KMS-11 (cell line): ENCODE measurements at regions not wholly inside any gene's neighbourhood (a gene's known extent, or its start where the extent isn't known, plus 50 kb on each side); places are given as distances from the start of the nearest gene placed in this dataset.

ENCODE experiments used
- H2AFZ ChIP-seq: fragments of 200-600 bp; sonication (generic); 2 replicates; pipeline ENCODE4 v1.6.1; 2016; ENCODE audit warnings: antibody characterized with exemption, mixed run types, low read depth
- H3K27ac ChIP-seq: fragments of 200-600 bp; sonication (generic); 2 replicates; pipeline ENCODE4 v1.6.1; 2016; ENCODE audit warnings: mild to moderate bottlenecking, mixed run types
- H3K27me3 ChIP-seq: fragments of 200-600 bp; sonication (generic); 2 replicates; pipeline ENCODE4 v1.6.1; 2017; ENCODE audit warnings: mild to moderate bottlenecking, low read depth, mixed run types, moderate library complexity; ENCODE audit not compliant: insufficient read depth
- H3K36me3 ChIP-seq: fragments of 200-600 bp; sonication (generic); 2 replicates; pipeline ENCODE4 v1.6.1; 2017; ENCODE audit warnings: mild to moderate bottlenecking, mixed run types; ENCODE audit not compliant: insufficient read depth
- H3K4me1 ChIP-seq: fragments of 200-600 bp; sonication (generic); 2 replicates; pipeline ENCODE4 v1.6.1; 2016; ENCODE audit warnings: mild to moderate bottlenecking, low read depth, mixed run types; ENCODE audit not compliant: poor library complexity, severe bottlenecking
- H3K4me2 ChIP-seq: fragments of 200-600 bp; sonication (generic); 2 replicates; pipeline ENCODE4 v1.7.0; 2016; ENCODE audit warnings: mild to moderate bottlenecking, mixed run types
- H3K4me3 ChIP-seq: fragments of 200-600 bp; sonication (generic); IDR thresholded peaks from 2 replicates; pipeline ENCODE4 v1.6.1; 2017; ENCODE audit warnings: low read depth, low read length, mixed read lengths; ENCODE audit not compliant: insufficient read depth
- H3K79me2 ChIP-seq: fragments of 200-600 bp; sonication (generic); 2 replicates; pipeline ENCODE4 v1.6.1; 2016; ENCODE audit warnings: low read depth, mixed run types; ENCODE audit not compliant: insufficient read depth
- H3K9ac ChIP-seq: fragments of 200-600 bp; sonication (generic); 2 replicates; pipeline ENCODE4 v1.6.1; 2016; ENCODE audit warnings: mild to moderate bottlenecking, mixed run types
- H4K20me1 ChIP-seq: fragments of 200-600 bp; sonication (generic); 2 replicates; pipeline ENCODE4 v1.6.1; 2016; ENCODE audit warnings: mild to moderate bottlenecking, mixed run types; ENCODE audit not compliant: insufficient read depth
- CTCF ChIP-seq: fragments of 200-600 bp; sonication (generic); conservative IDR thresholded peaks from 2 replicates; pipeline ENCODE4 v1.6.1; 2017; ENCODE audit warnings: low read depth, mild to moderate bottlenecking, antibody characterized with exemption, low read length, moderate library complexity, mixed read lengths

DNA sequence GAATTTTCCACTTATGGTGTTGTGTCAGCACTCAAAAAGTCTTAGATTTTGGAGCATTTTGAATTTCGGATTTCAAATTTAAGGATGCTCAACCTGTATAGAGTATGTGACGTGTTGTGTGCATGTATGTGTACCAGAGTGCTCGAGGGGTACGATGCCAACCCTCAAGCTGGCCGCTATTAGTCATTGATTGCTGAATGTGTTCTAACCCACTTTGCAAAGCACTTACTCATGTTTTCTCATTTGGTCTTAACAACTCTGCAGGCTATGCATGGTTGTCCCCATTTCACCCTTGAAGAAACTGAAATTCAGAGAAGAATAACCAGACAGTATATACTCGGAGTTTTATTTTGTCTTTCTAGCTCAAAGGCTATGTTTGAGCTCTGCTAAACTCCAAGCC is 196.4 kb upstream of the TENM4 start:
- H3K27me3 ChIP-seq = no peaks in the 10 kb centered on the region
- no peaks in the 10 kb centered on the region for H3K79me2 ChIP-seq
- H3K27ac ChIP-seq = no peak overlapping the region
- TF ChIP-seq CTCF = no peak
- no peak overlapping the region for H2AFZ ChIP-seq
- H3K36me3 ChIP-seq = no peaks in the 10 kb centered on the region
- H4K20me1 ChIP-seq = no peaks in the 10 kb centered on the region
- H3K4me1 ChIP-seq = no peaks in the 10 kb centered on the region
- no peak overlapping the region for H3K4me2 ChIP-seq
- no peak overlapping the region for H3K4me3 ChIP-seq
- no peak overlapping the region for H3K9ac ChIP-seq

GRCh38 chr11:79634905-79635304 is 194.1 kb upstream of the TENM4 start:
- Histone ChIP-seq H2AFZ (no peak overlapping the region), H3K27me3 (no peaks in the 10 kb centered on the region), H3K36me3 (no peaks in the 10 kb centered on the region), H3K9ac (no peak overlapping the region), H4K20me1 (no peaks in the 10 kb centered on the region), H3K4me3 (no peak overlapping the region), H3K27ac (no peak overlapping the region), H3K4me1 (no peaks in the 10 kb centered on the region), H3K4me2 (no peak overlapping the region), H3K79me2 (no peaks in the 10 kb centered on the region)
- TF ChIP-seq CTCF = no peak

DNA sequence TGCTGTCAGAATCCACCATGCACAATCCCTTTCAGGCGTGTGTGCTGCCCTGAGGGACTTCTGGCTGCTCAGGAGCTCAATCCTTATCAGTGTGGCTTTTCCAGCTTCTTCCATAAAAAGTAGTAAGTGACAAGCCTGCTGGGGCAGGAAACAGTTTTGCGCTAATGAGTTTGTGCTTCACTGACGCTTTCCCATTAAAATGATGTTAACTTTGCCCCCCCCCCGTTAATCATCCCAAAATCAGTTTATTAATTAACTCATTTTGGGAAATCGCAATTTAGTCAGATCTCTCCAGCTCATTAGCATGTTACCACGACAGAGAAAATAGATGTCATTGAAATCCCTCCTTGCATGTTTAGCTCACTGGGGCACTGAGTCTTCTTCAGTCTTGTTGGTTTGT is 186.5 kb upstream of the TENM4 start:
- no peak overlapping the region for H3K4me2 ChIP-seq
- no peak overlapping the region for H3K4me3 ChIP-seq
- no peak overlapping the region for H2AFZ ChIP-seq
- no peaks in the 10 kb centered on the region for H3K36me3 ChIP-seq
- no peaks in the 10 kb centered on the region for H3K27me3 ChIP-seq
- TF ChIP-seq CTCF = no peak
- no peaks in the 10 kb centered on the region for H4K20me1 ChIP-seq
- H3K79me2 ChIP-seq = no peaks in the 10 kb centered on the region
- no peak overlapping the region for H3K27ac ChIP-seq
- H3K9ac ChIP-seq = no peak overlapping the region
- H3K4me1 ChIP-seq = no peaks in the 10 kb centered on the region

DNA sequence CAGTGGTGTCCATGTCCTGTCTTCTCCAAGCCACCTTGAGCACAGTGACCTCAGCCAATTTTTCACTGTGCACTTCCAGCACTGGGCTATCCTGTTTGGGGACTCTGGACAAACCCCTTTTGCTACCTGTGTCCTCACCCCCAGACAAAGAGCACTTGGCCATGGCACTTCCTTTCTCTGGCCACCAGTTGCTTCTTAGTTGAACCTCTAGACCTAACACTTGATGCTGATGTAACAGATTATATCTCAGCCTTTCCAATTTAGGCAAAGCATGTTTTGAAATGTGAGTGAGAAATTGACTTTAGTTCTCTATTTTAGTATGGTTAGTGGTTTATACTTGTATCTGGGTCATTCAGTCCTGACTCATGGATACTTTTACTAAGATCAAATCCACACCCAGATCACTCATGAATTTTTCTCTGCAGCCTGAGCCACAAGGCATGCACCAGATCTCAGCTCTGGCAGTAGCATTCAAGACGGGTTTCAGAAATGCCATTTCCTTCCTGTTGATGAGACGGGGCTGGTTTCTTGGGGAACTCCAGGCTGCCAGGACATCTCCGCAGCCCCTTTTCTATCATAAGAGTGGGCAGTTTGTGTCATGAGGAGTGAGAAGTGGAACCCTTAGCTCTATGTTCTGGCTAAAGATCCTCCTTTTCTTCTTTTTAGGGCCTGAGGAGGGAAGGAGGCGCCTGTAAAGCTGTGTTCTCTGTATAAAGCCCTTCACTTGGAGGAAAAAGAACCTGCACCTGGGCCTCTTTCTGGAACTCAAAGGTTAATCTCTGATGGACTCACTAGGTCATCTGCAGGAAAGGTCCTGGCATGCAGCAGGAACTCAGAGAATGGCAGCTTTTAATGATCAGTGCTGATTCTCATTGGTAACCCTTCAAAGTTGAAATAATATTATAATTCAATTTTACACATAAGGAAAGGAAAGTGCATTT is 185.6 kb upstream of the TENM4 start:
- Histone ChIP-seq H3K9ac (no peak overlapping the region), H3K4me2 (no peak overlapping the region), H3K4me3 (no peak overlapping the region), H4K20me1 (no peaks in the 10 kb centered on the region), H2AFZ (no peak overlapping the region), H3K27me3 (no peaks in the 10 kb centered on the region), H3K36me3 (no peaks in the 10 kb centered on the region), H3K4me1 (no peaks in the 10 kb centered on the region), H3K27ac (no peak overlapping the region), H3K79me2 (no peaks in the 10 kb centered on the region)
- no peak for TF ChIP-seq CTCF
